ENCODE measurements at regions not wholly inside any gene's neighbourhood (a gene's known extent, or its start where the extent isn't known, plus 50 kb on each side); places are given as distances from the start of the nearest gene placed in this dataset.

- no peak for TF ChIP-seq ZHX2 (IDR thresholded peaks at IDR 0.05; ENCODE audit: low read depth)
- no peak for TF ChIP-seq ZHX2 (CRISPR knock-in tag; IDR thresholded peaks at IDR 0.05; ENCODE audit: borderline replicate concordance)
Observed at GRCh38 chr3:31479431-31479830, 53.3 kb upstream of the STT3B start (continued).

- Histone ChIP-seq H3K4me2 (ENCODE audit: low read depth, low read length) (no peak overlapping the region), H3K36me3 (replicated peaks in 1 of 2; ENCODE audit: control insufficient read depth in 1 of 2, insufficient read depth in 2 of 2, low read length in 2 of 2) (no peaks in the 10 kb centered on the region), H3K27ac (ENCODE audit: extremely low read length, insufficient read depth, low read length) (no peak overlapping the region), H3K4me1 (ENCODE audit: insufficient read depth, low read length) (peaks cover 11% of the 10 kb centered on the region), H3K9me3 (ENCODE audit: low read length) (no peaks in the 10 kb centered on the region), H4K20me1 (ENCODE audit: insufficient read depth, low read length) (no peaks in the 10 kb centered on the region), H2AFZ (ENCODE audit: low read length) (no peak overlapping the region), H3K79me2 (ENCODE audit: insufficient read depth, low read length) (no peaks in the 10 kb centered on the region), H3K9ac (ENCODE audit: insufficient read depth, low read depth, low read length) (no peak overlapping the region), H3K4me3 (replicated peaks in 1 of 3; ENCODE audit: insufficient read depth in 1 of 3, low read depth in 2 of 3, low read length in 3 of 3) (no peak overlapping the region), H3K27me3 (ENCODE audit: control insufficient read depth in 1 of 2, insufficient read depth in 2 of 2, low read length in 2 of 2) (0 out of 5 replicates have a peak, but pooled peaks cover 0 to 5% of the 10 kb centered on the region in 2 experiments)
- DNase-seq (ENCODE audit: low spot score) = no peak
- CTCF ChIA-PET (ENCODE audit: low intra/inter-chr PET ratio, low total read pairs) = no interaction called here
- POLR2A ChIA-PET = no interaction called here
- no TSS peak for BruUV-seq (replicated peaks)
- 33% methylated on average over 3 of the region's 3 CpGs for whole genome bisulfite sequencing (ENCODE audit: low lambda C conversion rate)
- no peak for FAIRE-seq
- in situ Hi-C loops (cut with HindIII; ENCODE audit: extremely low pct_ligation_motif_present, low pct_unique_long_range_greater_than_20kb) = no loop called here
- intact Hi-C loops (cut with micrococcal nuclease; ENCODE audit: unreplicated experiment) = no loop called here
- ATAC-seq = no peak
- TF ChIP-seq NFKBIZ (CRISPR knock-in tag; IDR thresholded peaks at IDR 0.05) (no peak), ZFP36 (IDR thresholded peaks at IDR 0.05; ENCODE audit: borderline replicate concordance, low read depth, low read length, partially characterized antibody) (no peak), PATZ1 (CRISPR knock-in tag; IDR thresholded peaks at IDR 0.05) (no peak), KIAA2018 (CRISPR knock-in tag; IDR thresholded peaks at IDR 0.05; ENCODE audit: borderline replicate concordance) (no peak)
Observed at GRCh38 chr3:31481697-31482096, 51.0 kb upstream of the STT3B start.

Measured in HepG2 (cell line).